Skeletal muscle satellite cell (primary cell): ENCODE measurements at regions not wholly inside any gene's neighbourhood (a gene's known extent, or its start where the extent isn't known, plus 50 kb on each side); places are given as distances from the start of the nearest gene placed in this dataset.

ENCODE experiments used
- H3K27me3 ChIP-seq: 2 replicates; pipeline ENCODE4 v1.7.0; 2013; ENCODE audit warnings: low read length; ENCODE audit not compliant: control insufficient read depth, insufficient read depth
- H3K36me3 ChIP-seq: 2 replicates; pipeline ENCODE4 v1.7.0; 2013; ENCODE audit warnings: mild to moderate bottlenecking, control low read depth, low read length; ENCODE audit not compliant: insufficient read depth
- H3K4me1 ChIP-seq: 2 replicates; pipeline ENCODE4 v1.7.0; 2013; ENCODE audit warnings: low read length; ENCODE audit not compliant: control insufficient read depth, insufficient read depth
- H3K4me2 ChIP-seq: 2 replicates; pipeline ENCODE4 v1.7.0; 2013; ENCODE audit warnings: mild to moderate bottlenecking, low read length
- H3K4me3 ChIP-seq: 2 replicates; pipeline ENCODE4 v1.7.0; 2013; ENCODE audit warnings: low read length
- H3K9ac ChIP-seq: 2 replicates; pipeline ENCODE4 v1.7.0; 2013; ENCODE audit warnings: mild to moderate bottlenecking, low read depth, low read length, moderate library complexity
- H3K9me3 ChIP-seq: replicated peaks from 2 replicates; pipeline ENCODE4 v1.7.0; 2013; ENCODE audit warnings: mild to moderate bottlenecking, control low read depth, low read length

GRCh38 chr10:69684020-69684980, 54.3 kb downstream of the FAM241B start:
- no peak overlapping the region for H3K4me2 ChIP-seq
- H3K9ac ChIP-seq, result no peak overlapping the region
- no peak overlapping the region for H3K4me3 ChIP-seq
- H3K9me3 ChIP-seq, result no peaks in the 10 kb centered on the region
- H3K36me3 ChIP-seq, result no peaks in the 10 kb centered on the region
- H3K4me1 ChIP-seq, result peaks cover 7% of the 10 kb centered on the region
- H3K27me3 ChIP-seq, result peaks cover 86% of the 10 kb centered on the region

- Histone ChIP-seq H3K4me3 (no peak overlapping the region), H3K9me3 (no peaks in the 10 kb centered on the region), H3K27me3 (peaks cover 83% of the 10 kb centered on the region), H3K4me2 (no peak overlapping the region), H3K4me1 (peaks cover 7% of the 10 kb centered on the region), H3K9ac (no peak overlapping the region), H3K36me3 (no peaks in the 10 kb centered on the region)
Observed at GRCh38 chr10:69684981-69685353, 54.9 kb downstream of the FAM241B start.

GRCh38 chr10:69685426-69685801, 55.4 kb downstream of the FAM241B start:
- no peaks in the 10 kb centered on the region for H3K36me3 ChIP-seq
- peaks cover 80% of the 10 kb centered on the region for H3K27me3 ChIP-seq
- no peak overlapping the region for H3K9ac ChIP-seq
- no peaks in the 10 kb centered on the region for H3K9me3 ChIP-seq
- no peak overlapping the region for H3K4me2 ChIP-seq
- H3K4me3 ChIP-seq, result no peak overlapping the region
- peaks cover 7% of the 10 kb centered on the region for H3K4me1 ChIP-seq

DNA sequence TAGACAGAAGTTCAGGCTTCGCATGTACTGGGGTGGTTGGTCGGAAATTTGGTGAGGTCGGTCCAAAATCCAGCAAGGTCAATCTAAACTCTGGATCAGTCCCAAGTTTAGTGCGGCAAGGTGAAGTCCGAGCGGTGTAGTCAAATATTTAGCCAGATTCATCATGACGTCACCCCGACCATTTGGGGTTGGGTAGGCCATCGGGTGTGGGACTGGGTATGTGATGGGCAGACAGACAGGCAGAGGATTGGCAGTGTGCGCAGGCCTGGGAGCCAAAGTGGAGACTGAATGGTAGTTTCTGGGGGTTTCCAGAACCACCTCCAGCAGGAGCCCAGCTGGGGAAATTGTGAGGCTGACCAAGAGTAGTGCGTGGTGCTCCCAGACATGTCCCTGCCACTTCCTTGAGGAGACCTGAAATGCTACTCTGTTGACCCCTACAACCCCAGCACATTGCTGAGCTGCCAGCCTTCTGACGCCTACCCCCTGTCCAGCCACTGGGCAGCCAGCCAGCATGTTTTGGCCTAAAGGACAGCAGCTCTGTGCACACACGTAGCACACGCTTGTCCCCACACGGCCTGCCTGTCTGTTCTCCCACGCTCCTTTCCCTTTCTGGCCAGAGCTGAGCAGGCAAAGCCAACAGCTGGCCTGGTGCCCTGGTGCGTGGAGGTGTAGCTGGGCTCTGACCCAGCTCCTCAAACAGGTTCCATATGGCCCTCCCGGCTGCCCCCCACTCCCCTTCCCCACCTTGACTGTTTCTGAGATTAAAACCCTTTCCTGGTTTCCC, 55.9 kb downstream of the FAM241B start:
- Histone ChIP-seq H3K9ac (no peak overlapping the region), H3K27me3 (peaks cover 78% of the 10 kb centered on the region), H3K9me3 (no peaks in the 10 kb centered on the region), H3K4me3 (no peak overlapping the region), H3K4me1 (peaks cover 7% of the 10 kb centered on the region), H3K36me3 (no peaks in the 10 kb centered on the region), H3K4me2 (no peak overlapping the region)

DNA sequence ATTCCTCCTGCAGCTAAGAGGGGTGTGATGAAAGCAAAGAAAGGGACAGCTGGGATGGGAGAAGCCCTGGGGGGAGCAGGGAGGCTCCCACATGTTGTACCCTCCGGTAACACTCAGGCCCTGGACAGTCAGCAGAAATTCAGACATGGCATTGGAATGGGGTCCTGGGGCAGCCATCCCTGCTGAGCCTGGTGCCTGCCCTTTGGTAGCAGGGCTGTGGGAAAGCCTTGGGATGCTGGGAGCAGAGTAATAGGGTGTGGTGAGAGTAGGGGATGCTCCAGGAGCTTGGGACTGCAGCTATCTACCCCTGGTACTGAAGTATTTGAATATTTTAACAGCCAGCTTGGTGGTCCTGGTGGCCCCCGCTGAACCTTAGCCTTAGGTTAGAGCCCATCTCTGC, 56.8 kb downstream of the FAM241B start:
- H3K9me3 ChIP-seq, result no peaks in the 10 kb centered on the region
- H3K27me3 ChIP-seq, result peaks cover 70% of the 10 kb centered on the region
- no peak overlapping the region for H3K4me2 ChIP-seq
- H3K36me3 ChIP-seq, result no peaks in the 10 kb centered on the region
- no peak overlapping the region for H3K4me3 ChIP-seq
- H3K4me1 ChIP-seq, result peaks cover 7% of the 10 kb centered on the region
- no peak overlapping the region for H3K9ac ChIP-seq

DNA sequence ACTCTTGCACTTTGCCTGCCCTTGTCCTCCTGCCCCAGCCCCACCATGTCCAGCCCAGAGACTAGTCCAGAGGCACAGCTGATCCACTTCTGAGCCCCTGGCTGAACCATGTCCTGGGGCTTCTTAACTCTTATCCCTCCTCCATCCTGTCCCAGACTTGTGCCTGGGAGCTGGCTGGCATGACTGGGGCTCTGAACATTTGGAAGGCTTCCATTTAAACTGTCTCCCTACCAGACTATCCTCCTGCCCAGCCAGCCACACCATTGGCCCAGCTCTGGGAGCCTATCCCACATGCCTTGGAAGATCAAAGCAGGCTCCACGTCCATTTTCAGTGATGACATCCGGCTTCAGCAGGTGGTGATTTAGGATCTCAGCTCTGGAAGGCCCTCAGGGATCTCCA, 57.4 kb downstream of the FAM241B start:
- Histone ChIP-seq H3K9me3 (no peaks in the 10 kb centered on the region), H3K4me2 (no peak overlapping the region), H3K9ac (no peak overlapping the region), H3K4me1 (peaks cover 7% of the 10 kb centered on the region), H3K4me3 (no peak overlapping the region), H3K36me3 (no peaks in the 10 kb centered on the region), H3K27me3 (peaks cover 64% of the 10 kb centered on the region)

DNA sequence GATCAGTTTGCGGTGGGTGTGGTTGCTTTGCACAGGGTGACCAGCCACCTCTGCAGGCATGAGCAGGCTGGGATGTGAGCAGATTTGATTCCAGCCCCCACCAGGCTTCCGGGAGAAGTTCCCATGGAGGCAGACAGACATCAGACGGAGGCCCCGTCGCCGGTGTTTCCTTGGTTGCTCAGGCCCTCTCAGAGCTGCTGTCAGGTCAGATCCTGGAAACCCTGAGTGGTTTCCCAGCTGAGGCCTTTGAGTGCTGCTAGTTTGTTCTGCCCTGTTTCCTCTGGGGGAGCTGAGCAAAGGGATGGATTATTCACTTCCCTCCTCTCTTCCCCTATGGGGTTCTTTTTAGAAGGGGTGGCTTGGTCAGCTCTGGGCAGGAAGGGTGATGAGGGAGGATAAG, 62.2 kb downstream of the FAM241B start:
- H3K4me3 ChIP-seq, result no peak overlapping the region
- no peaks in the 10 kb centered on the region for H3K4me1 ChIP-seq
- H3K36me3 ChIP-seq, result no peaks in the 10 kb centered on the region
- H3K9me3 ChIP-seq, result no peaks in the 10 kb centered on the region
- H3K27me3 ChIP-seq, result peaks cover 33% of the 10 kb centered on the region
- H3K4me2 ChIP-seq, result no peak overlapping the region
- H3K9ac ChIP-seq, result no peak overlapping the region

GRCh38 chr10:69692891-69693290, 62.8 kb downstream of the FAM241B start:
- H3K27me3 ChIP-seq, result peaks cover 34% of the 10 kb centered on the region
- no peaks in the 10 kb centered on the region for H3K36me3 ChIP-seq
- H3K4me2 ChIP-seq, result no peak overlapping the region
- no peaks in the 10 kb centered on the region for H3K4me1 ChIP-seq
- H3K9ac ChIP-seq, result no peak overlapping the region
- H3K4me3 ChIP-seq, result no peak overlapping the region
- H3K9me3 ChIP-seq, result no peaks in the 10 kb centered on the region

DNA sequence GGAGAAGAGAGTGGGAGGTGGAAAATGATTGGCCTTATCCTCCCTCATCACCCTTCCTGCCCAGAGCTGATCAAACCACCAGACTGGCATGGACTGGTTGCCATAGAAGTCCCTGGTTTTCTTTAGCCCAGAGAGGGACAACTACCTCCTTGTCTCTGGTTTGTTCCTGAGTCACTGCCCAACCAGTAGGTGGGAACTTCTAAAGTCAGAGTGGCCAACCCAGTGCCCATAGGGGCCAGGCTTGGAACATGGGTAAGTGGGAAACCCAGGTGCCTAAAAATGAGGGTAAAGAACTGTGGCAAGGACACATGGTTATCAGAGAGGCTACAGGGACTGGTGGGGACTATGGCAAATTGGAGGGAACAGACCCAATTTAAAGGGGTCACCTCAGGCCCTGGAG, 63.8 kb downstream of the FAM241B start:
- Histone ChIP-seq H3K9me3 (no peaks in the 10 kb centered on the region), H3K27me3 (peaks cover 28% of the 10 kb centered on the region), H3K4me2 (no peak overlapping the region), H3K4me1 (no peaks in the 10 kb centered on the region), H3K4me3 (no peak overlapping the region), H3K9ac (no peak overlapping the region), H3K36me3 (no peaks in the 10 kb centered on the region)

GRCh38 chr10:69696073-69696731, 66.2 kb downstream of the FAM241B start:
- no peak overlapping the region for H3K9ac ChIP-seq
- H3K4me1 ChIP-seq, result no peaks in the 10 kb centered on the region
- H3K27me3 ChIP-seq, result peaks cover 31% of the 10 kb centered on the region
- H3K4me3 ChIP-seq, result no peak overlapping the region
- H3K9me3 ChIP-seq, result no peaks in the 10 kb centered on the region
- H3K36me3 ChIP-seq, result no peaks in the 10 kb centered on the region
- H3K4me2 ChIP-seq, result no peak overlapping the region

GRCh38 chr10:69697006-69697405, 67.0 kb downstream of the FAM241B start:
- H3K4me2 ChIP-seq, result no peak overlapping the region
- peaks cover 36% of the 10 kb centered on the region for H3K27me3 ChIP-seq
- no peak overlapping the region for H3K4me3 ChIP-seq
- no peaks in the 10 kb centered on the region for H3K4me1 ChIP-seq
- no peaks in the 10 kb centered on the region for H3K9me3 ChIP-seq
- no peak overlapping the region for H3K9ac ChIP-seq
- no peaks in the 10 kb centered on the region for H3K36me3 ChIP-seq
